Esophagus muscularis mucosa (tissue), 4 donors: ENCODE measurements at regions not wholly inside any gene's neighbourhood (a gene's known extent, or its start where the extent isn't known, plus 50 kb on each side); places are given as distances from the start of the nearest gene placed in this dataset.
"Not testable (repeated sequence)": the region's sequence is repeated elsewhere in the genome, so short reads cannot be mapped to it uniquely, and the experiment has no call there.

Experiments used
- DNase-seq: peaks from one replicate; pipeline ENCODE4 v3.0.0-alpha.2; 2017; ENCODE audit errors: extremely low spot score
- H3K27ac ChIP-seq, 4 donors: fragments of 200-600 bp; sonication (generic); replicated peaks in 1 of 4; 1 replicate in 3 of 4; 2 replicates in 1 of 4; pipeline ENCODE4 v1.5.1; 2016 to 2019; ENCODE audit warnings: mild to moderate bottlenecking in 1 of 4
- H3K27me3 ChIP-seq, 4 donors: fragments of 200-600 bp; sonication (generic); one replicate each; pipeline versions ENCODE4 v1.5.1 to v1.6.0; 2016 to 2019
- H3K36me3 ChIP-seq, 4 donors: fragments of 200-600 bp; sonication (generic); one replicate each; pipeline ENCODE4 v1.5.1; 2016 to 2019
- H3K4me1 ChIP-seq, 4 donors: fragments of 200-600 bp; sonication (generic); one replicate each; pipeline ENCODE4 v1.5.1; 2016 to 2019
- H3K4me3 ChIP-seq, 4 donors: fragments of 200-600 bp; sonication (generic); 1 replicate in 2 of 4; 2 replicates in 2 of 4; pipeline ENCODE4 v1.5.1; 2016 to 2019; ENCODE audit warnings: mild to moderate bottlenecking in 4 of 4, moderate library complexity in 1 of 4
- H3K9me3 ChIP-seq, 4 donors: fragments of 200-600 bp; sonication (generic); 1 replicate in 3 of 4; 2 replicates in 1 of 4; pipeline ENCODE4 v1.5.1; 2016 to 2019
- CTCF ChIP-seq, 3 experiments: fragments of 200-600 bp in 2 of 3; fragments of 450-650 bp in 1 of 3; sonication (generic) in 2 of 3; IDR thresholded peaks; one replicate each; pipeline ENCODE4 v1.5.1; 2017 to 2019; ENCODE audit warnings: antibody characterized with exemption in 3 of 3, mild to moderate bottlenecking in 2 of 3, moderate library complexity in 1 of 3
- EP300 ChIP-seq: sonication (generic); formaldehyde crosslinking; IDR thresholded peaks from one replicate; pipeline ENCODE4 v1.6.1; 2017; ENCODE audit warnings: antibody characterized with exemption
- POLR2A ChIP-seq: fragments of 450-650 bp; IDR thresholded peaks from one replicate; pipeline ENCODE4 v1.6.1; 2017; ENCODE audit warnings: antibody characterized with exemption, moderate library complexity, mild to moderate bottlenecking, low read depth
- POLR2AphosphoS5 ChIP-seq, 2 donors: sonication (generic); formaldehyde crosslinking; IDR thresholded peaks; one replicate each; pipeline ENCODE4 v1.6.1; 2017; ENCODE audit warnings: antibody characterized with exemption in 2 of 2
- WGBS: methylation state at CpG from one replicate; pipeline ENCODE4 v1.1.5; 2018; 5-methylcytosine and 5-hydroxymethylcytosine counted together
- intact Hi-C: fragments of 100-400 bp; cut with DNase I; formaldehyde crosslinking; loops from one replicate; pipeline ENCODE4 v1.15.1; 2023

GRCh38 chr5:40355181-40355580, 324.5 kb upstream of the PTGER4 start:
- Histone ChIP-seq H3K4me1 (peaks cover 0 to 17% (median 6%) of the 10 kb centered on the region in 4 donors), H3K27ac (no peak overlapping the region), H3K27me3 (no peaks in the 10 kb centered on the region), H3K9me3 (no peaks in the 10 kb centered on the region), H3K4me3 (no peak overlapping the region), H3K36me3 (no peaks in the 10 kb centered on the region)
- 79% methylated on average over 6 of the region's 6 CpGs for WGBS
- DNase-seq: no peak
- TF ChIP-seq POLR2AphosphoS5 (IDR thresholded peaks at IDR 0.05) (no peak), EP300 (no peak), POLR2A (no peak), CTCF (IDR thresholded peaks at IDR 0.05) (no peak)
- intact Hi-C loops: no loop called here

- TF ChIP-seq EP300 (no peak), POLR2AphosphoS5 (IDR thresholded peaks at IDR 0.05) (no peak), CTCF (IDR thresholded peaks at IDR 0.05) (no peak)
- H3K4me1 ChIP-seq: peaks cover 0 to 17% (median 6%) of the 10 kb centered on the region in 4 donors
- no peaks in the 10 kb centered on the region for H3K27me3 ChIP-seq
- no peak for DNase-seq
- no peaks in the 10 kb centered on the region for H3K36me3 ChIP-seq
- intact Hi-C loops: no loop called here
- 76% methylated on average over 3 of the region's 5 CpGs for WGBS
- H3K9me3 ChIP-seq: peaks cover 0 to 1% (median 0%) of the 10 kb centered on the region in 4 donors
- H3K27ac ChIP-seq: no peak overlapping the region
- H3K4me3 ChIP-seq: no peak overlapping the region
Measured at GRCh38 chr5:40354171-40354570, 325.5 kb upstream of the PTGER4 start.

GRCh38 chr5:40353442-40353841, 326.3 kb upstream of the PTGER4 start:
- Histone ChIP-seq H3K36me3 (no peaks in the 10 kb centered on the region), H3K27me3 (no peaks in the 10 kb centered on the region), H3K4me1 (peaks cover 0 to 17% (median 6%) of the 10 kb centered on the region in 4 donors), H3K9me3 (peaks cover 0 to 5% (median 0%) of the 10 kb centered on the region in 4 donors), H3K4me3 (no peak overlapping the region), H3K27ac (no peak overlapping the region)
- TF ChIP-seq POLR2A (no peak), POLR2AphosphoS5 (IDR thresholded peaks at IDR 0.05) (no peak), EP300 (no peak), CTCF (IDR thresholded peaks at IDR 0.05) (no peak)
- intact Hi-C loops: no loop called here
- WGBS: 66% methylated on average over 3 of the region's 3 CpGs
- no peak for DNase-seq

GRCh38 chr5:40347981-40348725, 331.6 kb upstream of the PTGER4 start:
- TF ChIP-seq EP300 (no peak), CTCF (IDR thresholded peaks at IDR 0.05) (no peak), POLR2AphosphoS5 (IDR thresholded peaks at IDR 0.05) (no peak), POLR2A (no peak)
- WGBS: 92% methylated on average over 9 of the region's 10 CpGs
- Histone ChIP-seq H3K4me3 (no peak overlapping the region), H3K4me1 (no peaks in the 10 kb centered on the region), H3K27ac (no peak overlapping the region), H3K36me3 (no peaks in the 10 kb centered on the region), H3K9me3 (peaks cover 0 to 5% (median 0%) of the 10 kb centered on the region in 4 donors), H3K27me3 (no peaks in the 10 kb centered on the region)
- DNase-seq: no peak
- intact Hi-C loops: no loop called here

- Histone ChIP-seq H3K27me3 (no peaks in the 10 kb centered on the region), H3K4me1 (no peaks in the 10 kb centered on the region), H3K27ac (no peak overlapping the region), H3K9me3 (peaks cover 0 to 5% (median 0%) of the 10 kb centered on the region in 4 donors), H3K36me3 (no peaks in the 10 kb centered on the region), H3K4me3 (no peak overlapping the region)
- no peak for DNase-seq
- WGBS: 89% methylated on average over 1 of the region's 1 CpG
- intact Hi-C loops: no loop called here
- TF ChIP-seq POLR2A (no peak), CTCF (IDR thresholded peaks at IDR 0.05) (no peak), POLR2AphosphoS5 (IDR thresholded peaks at IDR 0.05) (no peak)
Measured at GRCh38 chr5:40346901-40347300, 332.8 kb upstream of the PTGER4 start.

GRCh38 chr5:40338434-40338833, 341.3 kb upstream of the PTGER4 start:
- H3K4me3 ChIP-seq, DNase-seq, H3K36me3 ChIP-seq, H3K4me1 ChIP-seq, intact Hi-C loops, H3K27ac ChIP-seq, H3K27me3 ChIP-seq, H3K9me3 ChIP-seq: not testable (repeated sequence)
- WGBS: 90% methylated on average over 3 of the region's 3 CpGs
